ACC112 (cell line): ENCODE measurements at regions not wholly inside any gene's neighbourhood (a gene's known extent, or its start where the extent isn't known, plus 50 kb on each side); places are given as distances from the start of the nearest gene placed in this dataset.

Experiments
- H2AFZ ChIP-seq: fragments of 200-600 bp; sonication (generic); one replicate; pipeline ENCODE4 v1.6.0; 2017; ENCODE audit warnings: antibody characterized with exemption, low read length; ENCODE audit not compliant: unreplicated experiment
- H3K27ac ChIP-seq: fragments of 200-600 bp; sonication (generic); 2 replicates; pipeline ENCODE4 v1.5.1; 2014; ENCODE audit warnings: low read depth, mild to moderate bottlenecking, antibody characterized with exemption, low read length, moderate library complexity
- H3K27me3 ChIP-seq: fragments of 200-600 bp; sonication (generic); 2 replicates; pipeline ENCODE4 v1.6.1; 2014; ENCODE audit warnings: mild to moderate bottlenecking, antibody characterized with exemption, low read length, moderate library complexity, mixed read lengths; ENCODE audit not compliant: insufficient read depth
- H3K36me3 ChIP-seq: fragments of 200-600 bp; sonication (generic); 2 replicates; pipeline ENCODE4 v1.6.1; 2016; ENCODE audit warnings: mild to moderate bottlenecking, antibody characterized with exemption, low read length, moderate library complexity, mixed read lengths; ENCODE audit not compliant: insufficient read depth
- H3K4me1 ChIP-seq: fragments of 200-600 bp; sonication (generic); one replicate; pipeline ENCODE4 v1.6.1; 2016; ENCODE audit warnings: low read length, mixed read lengths; ENCODE audit not compliant: insufficient read depth, unreplicated experiment, control insufficient read depth
- H3K4me3 ChIP-seq: fragments of 200-600 bp; sonication (generic); 2 replicates; pipeline ENCODE4 v1.5.1; 2014; ENCODE audit warnings: mild to moderate bottlenecking, low read depth, low read length
- H3K79me2 ChIP-seq: fragments of 200-600 bp; sonication (generic); one replicate; pipeline ENCODE4 v1.6.0; 2016; ENCODE audit warnings: low read length; ENCODE audit not compliant: control insufficient read depth, unreplicated experiment, insufficient read depth

DNA sequence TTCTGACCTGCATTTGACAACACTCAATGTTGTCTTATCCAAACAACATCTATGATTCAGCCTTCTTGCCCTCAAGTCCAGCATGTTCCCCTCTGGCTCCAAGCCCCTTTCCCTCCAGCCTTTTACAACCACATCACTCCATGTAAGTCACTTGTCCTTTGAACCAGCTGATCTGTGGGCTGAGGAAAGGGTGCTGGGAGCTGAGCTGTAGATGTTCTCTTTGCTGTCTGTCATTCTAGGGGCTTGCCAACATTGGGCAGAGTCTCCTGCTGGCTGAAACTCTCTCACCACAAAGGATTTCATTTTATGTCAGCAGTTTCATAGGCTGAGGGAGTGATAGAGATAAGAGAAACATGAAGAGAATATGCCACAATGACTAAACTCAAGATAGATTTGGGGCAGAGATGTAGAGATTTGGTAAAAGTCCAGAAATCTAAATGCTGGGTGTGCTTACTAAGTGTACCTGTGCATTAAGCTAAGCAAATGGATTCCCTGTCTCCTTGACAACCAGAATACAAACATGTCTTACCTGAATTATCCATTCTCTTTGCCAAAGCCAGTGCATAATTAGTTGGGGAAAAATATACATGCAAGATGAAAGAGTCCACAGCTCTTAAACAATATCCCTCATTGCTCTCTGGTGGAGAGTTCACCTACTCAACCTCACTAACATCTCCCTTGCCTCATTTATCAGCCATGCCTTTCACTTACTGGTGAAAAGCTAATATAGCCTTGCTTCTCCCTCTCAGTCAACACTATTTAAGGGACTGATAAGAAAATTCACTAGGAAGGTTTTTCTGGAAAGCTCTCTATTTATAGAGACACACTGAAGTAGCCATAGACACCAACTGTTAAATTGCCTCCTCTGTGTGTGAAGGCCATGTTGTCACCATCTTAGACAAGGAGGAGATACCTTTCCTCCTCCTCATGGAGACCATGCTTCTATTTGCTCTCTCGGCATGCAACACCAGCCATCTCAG, 175.5 kb upstream of the SERP2 start:
- Histone ChIP-seq H3K4me3 (no peak overlapping the region), H3K79me2 (no peaks in the 10 kb centered on the region), H3K4me1 (peaks cover 16% of the 10 kb centered on the region), H3K36me3 (no peaks in the 10 kb centered on the region), H2AFZ (no peak overlapping the region), H3K27ac (no peak overlapping the region), H3K27me3 (no peaks in the 10 kb centered on the region)

DNA sequence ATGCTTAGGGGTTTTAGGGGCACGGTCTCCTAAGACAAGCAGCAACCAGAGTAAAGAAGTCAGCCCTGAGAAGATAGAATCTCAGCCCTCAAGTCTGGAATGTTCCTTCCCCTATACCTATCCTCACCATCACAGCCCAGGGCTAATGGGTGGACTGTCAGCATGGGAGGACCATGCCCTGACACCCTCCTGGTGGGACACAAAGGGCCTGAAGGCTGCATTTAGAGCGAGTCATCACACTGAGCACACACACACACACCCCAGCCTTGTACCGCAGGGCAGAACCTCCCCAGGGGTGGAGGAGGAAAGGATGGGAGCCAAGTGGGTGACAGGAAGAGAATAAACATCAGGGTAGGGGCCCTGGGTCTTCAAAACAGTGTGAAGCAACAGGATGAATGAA, 174.8 kb upstream of the SERP2 start:
- no peak overlapping the region for H3K27ac ChIP-seq
- H3K36me3 ChIP-seq, result no peaks in the 10 kb centered on the region
- no peaks in the 10 kb centered on the region for H3K79me2 ChIP-seq
- no peaks in the 10 kb centered on the region for H3K27me3 ChIP-seq
- H3K4me3 ChIP-seq, result no peak overlapping the region
- no peak overlapping the region for H2AFZ ChIP-seq
- peaks cover 16% of the 10 kb centered on the region for H3K4me1 ChIP-seq

DNA sequence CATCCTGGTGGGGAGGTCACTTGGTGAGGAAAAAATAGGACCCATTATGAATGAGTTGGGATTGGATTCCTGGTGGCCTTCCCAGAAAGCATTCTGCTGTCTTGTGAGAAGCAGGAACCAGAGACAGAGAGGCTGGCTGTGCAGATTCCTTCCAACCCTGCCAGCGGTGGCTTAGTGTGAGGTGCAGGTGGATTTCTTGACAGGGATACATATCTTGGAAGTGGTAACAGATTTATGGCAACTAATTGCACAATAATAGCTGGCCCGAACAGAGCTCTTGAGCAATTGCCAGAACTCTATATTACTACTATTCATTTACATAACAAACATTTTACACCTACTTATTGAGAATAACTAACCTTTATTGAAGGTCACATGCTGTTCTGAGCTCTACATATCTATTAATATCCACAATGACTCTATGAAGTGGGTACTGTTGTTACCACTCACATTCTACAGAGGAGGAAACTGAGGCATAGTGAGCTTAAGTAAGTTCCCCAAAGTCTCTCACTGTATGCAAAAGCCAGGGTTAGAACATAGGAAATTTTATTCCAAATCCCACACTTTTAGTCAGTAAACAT, 173.9 kb upstream of the SERP2 start:
- H3K27me3 ChIP-seq, result no peaks in the 10 kb centered on the region
- H3K79me2 ChIP-seq, result no peaks in the 10 kb centered on the region
- no peak overlapping the region for H3K4me3 ChIP-seq
- no peak overlapping the region for H3K27ac ChIP-seq
- no peaks in the 10 kb centered on the region for H3K36me3 ChIP-seq
- H3K4me1 ChIP-seq, result peaks cover 16% of the 10 kb centered on the region
- no peak overlapping the region for H2AFZ ChIP-seq

DNA sequence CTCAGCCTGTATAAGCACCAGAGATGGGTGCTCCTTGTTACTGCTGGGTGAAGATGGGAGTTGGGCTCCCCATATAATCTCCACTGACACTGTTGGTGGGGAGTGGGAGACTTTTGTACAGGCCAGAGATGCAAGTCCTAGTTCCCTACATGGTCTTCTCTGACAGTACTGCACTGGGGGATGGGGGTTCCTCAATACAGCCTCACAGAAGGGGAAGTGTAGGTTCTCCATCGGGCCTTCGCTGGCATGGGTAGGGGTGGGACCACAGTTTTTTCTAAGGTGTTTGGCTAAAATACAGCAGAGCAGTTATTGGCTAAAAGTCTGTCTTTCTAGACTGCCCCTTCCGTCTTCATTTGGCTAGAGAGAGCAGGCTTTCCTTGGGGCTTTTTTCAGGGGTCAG, 167.2 kb upstream of the SERP2 start:
- H3K27ac ChIP-seq, result no peak overlapping the region

DNA sequence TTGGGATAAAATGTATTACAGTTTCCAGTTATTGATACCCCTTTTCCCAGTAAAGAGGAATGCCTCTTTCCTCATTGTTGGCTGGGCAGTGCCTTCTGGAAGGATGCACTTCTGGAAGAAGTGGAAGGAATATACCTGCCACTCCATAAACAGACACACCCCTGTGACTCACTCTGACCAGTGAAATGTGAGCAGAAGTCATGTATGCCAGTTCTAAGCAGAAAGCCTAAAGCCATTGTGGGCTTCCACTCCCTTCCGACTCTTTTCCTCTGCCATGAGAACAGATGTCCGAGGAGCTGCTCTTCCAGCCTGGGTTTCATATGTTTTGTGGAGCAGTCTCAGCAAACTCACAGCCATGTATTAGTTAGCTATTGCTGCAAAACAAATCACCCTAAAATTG, 166.1 kb upstream of the SERP2 start:
- H3K36me3 ChIP-seq, result no peaks in the 10 kb centered on the region
- H2AFZ ChIP-seq, result no peak overlapping the region
- no peaks in the 10 kb centered on the region for H3K27me3 ChIP-seq
- H3K79me2 ChIP-seq, result no peaks in the 10 kb centered on the region
- no peak overlapping the region for H3K4me3 ChIP-seq
- no peaks in the 10 kb centered on the region for H3K4me1 ChIP-seq
- no peak overlapping the region for H3K27ac ChIP-seq

More for the DNA sequence above, 167.2 kb upstream of the SERP2 start:
- H2AFZ ChIP-seq, result no peak overlapping the region
- H3K4me1 ChIP-seq, result no peaks in the 10 kb centered on the region
- no peaks in the 10 kb centered on the region for H3K27me3 ChIP-seq
- H3K79me2 ChIP-seq, result no peaks in the 10 kb centered on the region
- no peaks in the 10 kb centered on the region for H3K36me3 ChIP-seq
- no peak overlapping the region for H3K4me3 ChIP-seq

DNA sequence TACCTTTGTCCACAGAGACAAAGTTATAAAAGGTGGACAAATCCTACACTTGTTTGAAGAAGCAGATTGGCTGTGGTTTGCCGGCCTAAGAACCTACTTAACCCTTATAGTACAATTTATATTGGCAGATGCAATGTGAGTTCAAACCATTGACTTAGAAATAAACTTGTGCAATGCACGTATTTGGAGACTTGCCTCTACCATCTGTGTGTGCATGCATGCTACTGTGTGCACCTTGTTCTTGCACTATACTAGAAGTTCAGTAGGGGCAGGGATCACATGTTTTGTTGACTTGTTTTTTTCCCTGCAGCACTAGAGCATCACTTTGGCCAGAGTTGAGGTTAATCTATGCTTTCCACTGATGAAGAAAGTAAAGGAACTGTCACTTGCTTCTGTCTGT, 163.1 kb upstream of the SERP2 start:
- Histone ChIP-seq H2AFZ (no peak overlapping the region), H3K4me3 (no peak overlapping the region), H3K79me2 (no peaks in the 10 kb centered on the region), H3K36me3 (no peaks in the 10 kb centered on the region), H3K27ac (no peak overlapping the region), H3K27me3 (no peaks in the 10 kb centered on the region), H3K4me1 (no peaks in the 10 kb centered on the region)

DNA sequence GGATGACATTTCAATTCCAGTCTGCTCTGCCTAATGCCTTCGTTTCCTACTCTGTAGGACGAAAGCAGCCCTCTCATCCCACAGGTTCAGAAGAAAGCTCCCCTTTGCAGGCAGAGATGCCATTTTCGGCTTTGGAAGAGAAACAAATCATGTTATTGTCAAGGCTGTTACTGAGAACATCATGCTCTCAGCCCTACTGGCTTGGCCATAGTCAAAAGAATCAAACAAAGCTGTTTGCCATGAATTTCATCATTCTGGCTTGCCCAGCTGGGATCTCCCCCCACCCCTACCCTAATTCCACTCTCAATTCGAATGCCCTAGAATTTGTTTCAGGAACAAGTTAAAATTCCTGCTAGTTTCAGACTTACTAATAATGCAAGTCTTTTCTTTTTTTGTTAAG, 162.3 kb upstream of the SERP2 start:
- no peaks in the 10 kb centered on the region for H3K27me3 ChIP-seq
- H3K27ac ChIP-seq, result no peak overlapping the region
- no peaks in the 10 kb centered on the region for H3K4me1 ChIP-seq
- no peak overlapping the region for H2AFZ ChIP-seq
- no peaks in the 10 kb centered on the region for H3K79me2 ChIP-seq
- no peak overlapping the region for H3K4me3 ChIP-seq
- H3K36me3 ChIP-seq, result no peaks in the 10 kb centered on the region

DNA sequence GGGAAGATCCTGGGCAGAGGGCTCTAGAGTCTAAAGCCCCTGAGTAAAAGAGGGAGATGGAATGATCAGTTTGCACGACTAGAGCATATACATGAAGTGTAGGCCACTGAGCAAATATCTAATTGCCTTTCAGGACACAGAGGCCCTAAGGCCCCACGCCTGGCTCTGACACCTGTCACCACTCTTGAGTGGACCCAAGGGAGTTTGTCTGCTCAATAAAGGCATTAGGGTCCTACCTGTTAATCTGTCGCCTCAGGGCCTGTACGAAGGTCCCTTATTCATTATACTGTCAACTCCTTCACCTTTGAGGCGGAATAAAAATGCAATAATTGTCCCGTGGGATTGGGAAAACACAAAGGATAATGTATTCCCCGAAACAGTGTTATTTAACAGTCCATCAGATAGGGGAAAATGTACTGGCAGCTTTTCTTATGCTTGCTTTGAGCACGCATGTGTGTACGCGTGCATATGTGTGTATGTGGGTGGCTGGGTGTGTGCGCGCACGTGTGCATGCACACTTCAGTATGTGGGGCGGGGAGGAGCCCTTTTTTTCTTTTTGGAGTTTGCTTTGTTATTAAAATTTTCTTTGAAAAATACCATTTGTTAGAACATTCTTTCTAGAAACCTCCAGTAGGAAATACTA, 161.8 kb upstream of the SERP2 start:
- no peaks in the 10 kb centered on the region for H3K79me2 ChIP-seq
- H2AFZ ChIP-seq, result no peak overlapping the region
- H3K4me3 ChIP-seq, result no peak overlapping the region
- H3K27me3 ChIP-seq, result no peaks in the 10 kb centered on the region
- H3K36me3 ChIP-seq, result no peaks in the 10 kb centered on the region
- H3K27ac ChIP-seq, result no peak overlapping the region
- H3K4me1 ChIP-seq, result no peaks in the 10 kb centered on the region

DNA sequence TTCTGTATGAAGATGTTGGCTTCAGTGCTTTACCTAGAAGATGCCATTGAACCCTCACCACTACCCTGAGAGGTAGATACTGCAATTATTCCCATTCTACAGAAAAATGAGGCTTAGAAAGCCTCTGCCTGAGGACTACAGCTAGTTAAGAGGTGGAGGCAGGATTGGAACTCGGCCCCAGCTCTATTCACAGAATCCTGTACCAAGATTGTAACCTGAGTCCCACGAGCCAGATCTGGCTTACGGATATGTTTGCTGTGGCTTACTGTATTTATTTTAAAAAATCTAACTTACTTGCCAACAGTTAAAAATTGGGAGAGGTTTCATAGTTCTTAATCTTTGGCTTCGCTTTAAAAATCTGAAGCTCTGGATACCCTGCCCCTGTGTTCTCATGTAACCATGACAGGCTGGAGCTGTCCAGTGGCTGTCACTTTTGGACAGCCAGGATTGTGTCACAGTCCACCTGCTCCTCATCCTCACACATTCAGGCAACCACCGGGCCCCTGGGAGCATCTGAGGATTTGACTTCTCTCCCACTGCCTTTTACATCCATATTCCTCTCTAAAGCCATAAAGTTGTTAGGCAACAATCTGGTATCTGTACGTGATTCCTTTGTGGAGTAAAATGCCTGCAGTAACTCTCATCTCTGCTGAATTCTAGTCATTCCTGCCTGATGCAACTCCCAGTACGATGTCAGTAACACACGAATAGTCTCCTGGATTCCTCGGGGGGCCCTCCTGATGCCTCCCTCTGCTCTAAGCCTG, 160.8 kb upstream of the SERP2 start:
- Histone ChIP-seq H3K36me3 (no peaks in the 10 kb centered on the region), H3K79me2 (no peaks in the 10 kb centered on the region), H3K27ac (no peak overlapping the region), H2AFZ (no peak overlapping the region), H3K27me3 (no peaks in the 10 kb centered on the region), H3K4me1 (no peaks in the 10 kb centered on the region), H3K4me3 (no peak overlapping the region)

DNA sequence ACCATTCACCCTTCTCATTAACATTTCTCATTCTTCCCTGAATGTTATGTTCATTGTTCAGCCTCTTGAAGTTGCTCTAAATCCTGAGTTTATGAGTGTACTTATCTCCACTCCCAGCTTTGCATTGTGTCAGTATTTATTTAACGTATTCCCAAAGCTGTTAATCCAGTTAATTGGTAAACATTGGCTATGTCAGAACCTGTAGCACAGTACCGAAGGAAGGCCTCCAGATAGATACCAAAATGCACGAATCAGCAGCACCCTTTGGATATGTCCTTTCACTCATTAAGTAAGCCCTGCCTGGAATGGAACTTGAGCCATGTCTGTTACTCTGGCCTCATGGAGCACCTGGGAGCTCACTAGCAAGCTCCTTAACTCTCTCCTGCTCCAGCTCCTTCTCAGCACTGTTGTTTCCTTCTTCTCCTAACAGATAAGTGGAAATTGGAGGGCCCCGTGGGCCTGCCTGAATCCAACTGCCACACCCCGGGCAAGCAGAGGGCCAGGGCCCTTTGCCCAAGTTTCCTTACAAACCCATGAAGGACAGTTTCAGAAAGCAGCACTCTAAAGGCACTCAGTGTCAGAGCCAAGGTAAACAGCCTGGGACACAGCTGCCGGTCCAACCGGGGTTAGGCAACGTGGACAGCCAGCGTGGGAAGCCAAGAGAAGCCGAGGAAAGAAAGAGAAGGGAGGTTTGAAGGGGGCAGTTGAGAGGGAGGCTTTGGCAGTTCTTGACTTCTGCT, 155.0 kb upstream of the SERP2 start:
- Histone ChIP-seq H3K4me3 (no peak overlapping the region), H3K27ac (peak overlapping the region; percentile 82; the same call in 1 of the 2 replicates), H3K79me2 (no peaks in the 10 kb centered on the region), H3K4me1 (peaks cover 33% of the 10 kb centered on the region), H2AFZ (no peak overlapping the region), H3K36me3 (no peaks in the 10 kb centered on the region), H3K27me3 (no peaks in the 10 kb centered on the region)
